HG03378 (cell line): ENCODE measurements at regions not wholly inside any gene's neighbourhood (a gene's known extent, or its start where the extent isn't known, plus 50 kb on each side); places are given as distances from the start of the nearest gene placed in this dataset.
"Not testable (repeated sequence)": the region's sequence is repeated elsewhere in the genome, so short reads cannot be mapped to it uniquely, and the experiment has no call there.

Experiments
- ATAC-seq: cut with Tn5 transposase; IDR thresholded peaks from one replicate; pipeline ENCODE4 v1.9.1; 2021; ENCODE audit warnings: mild to moderate bottlenecking, moderate library complexity; ENCODE audit not compliant: unreplicated experiment

- ATAC-seq: no peak
Observed at GRCh38 chr17:77036841-77037381, 103.9 kb upstream of the SEC14L1 start.

DNA sequence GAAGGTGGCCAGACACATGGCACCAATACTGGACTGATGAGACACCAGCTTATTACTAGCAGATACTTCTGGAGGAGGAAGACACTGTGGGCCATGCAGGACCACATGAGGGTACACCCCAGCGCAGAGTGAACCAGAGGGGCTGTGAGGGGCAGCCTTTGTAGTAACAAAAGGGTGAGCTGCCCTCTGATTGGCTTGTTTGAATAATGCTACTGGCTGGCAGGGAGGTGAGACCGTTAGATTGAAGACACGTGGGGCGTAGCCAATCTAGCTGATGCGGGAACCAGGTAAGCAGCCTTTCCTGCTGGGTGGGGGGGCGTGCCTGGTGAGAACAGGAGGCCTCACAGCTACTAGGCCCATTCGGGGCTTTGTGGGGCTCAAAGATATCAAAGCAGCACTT, 102.8 kb upstream of the SEC14L1 start:
- ATAC-seq: no peak

GRCh38 chr17:77038884-77039555, 101.7 kb upstream of the SEC14L1 start:
- ATAC-seq: no peak

GRCh38 chr17:77042476-77043231, 98.1 kb upstream of the SEC14L1 start:
- no peak for ATAC-seq

DNA sequence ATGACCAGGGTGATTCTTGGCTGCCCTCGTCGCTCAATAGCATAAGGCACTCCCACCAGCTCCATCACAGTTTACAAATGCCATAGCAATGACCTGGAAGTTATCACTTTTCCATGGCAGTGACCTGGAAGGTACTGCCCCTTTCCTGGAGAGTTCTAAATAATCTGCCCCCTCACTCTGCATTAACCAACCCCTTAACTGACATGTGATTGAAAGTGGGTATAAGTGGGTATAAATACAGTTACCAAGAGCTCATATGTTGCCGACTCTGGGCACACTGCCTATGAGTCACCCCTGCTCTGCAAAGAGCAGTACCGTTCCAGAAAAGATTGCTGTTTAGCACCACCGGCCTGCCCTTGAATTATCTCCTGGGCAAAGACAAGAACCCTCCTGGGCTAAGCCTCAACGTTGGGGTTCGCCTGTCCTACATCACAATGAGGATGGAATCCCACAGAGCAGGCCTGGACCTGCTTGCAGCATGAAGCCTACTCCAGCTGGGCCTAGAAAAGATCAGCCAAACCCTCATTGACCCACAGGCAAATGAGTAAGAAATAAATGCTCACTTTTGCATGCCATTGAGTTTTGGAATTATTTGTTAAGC, 95.2 kb upstream of the SEC14L1 start:
- no peak for ATAC-seq

- ATAC-seq: no peak
Observed at GRCh38 chr17:77049440-77049839, 91.3 kb upstream of the SEC14L1 start.

- ATAC-seq: not testable (repeated sequence)
Observed at GRCh38 chr17:77050901-77051300, 89.9 kb upstream of the SEC14L1 start.

- no peak for ATAC-seq
Observed at GRCh38 chr17:77054936-77055335, 85.8 kb upstream of the SEC14L1 start.

GRCh38 chr17:77055453-77055852, 85.3 kb upstream of the SEC14L1 start:
- ATAC-seq: no peak

GRCh38 chr17:77058016-77058415, 82.8 kb upstream of the SEC14L1 start:
- no peak for ATAC-seq

- no peak for ATAC-seq
Observed at GRCh38 chr17:77061669-77062068, 79.1 kb upstream of the SEC14L1 start.

DNA sequence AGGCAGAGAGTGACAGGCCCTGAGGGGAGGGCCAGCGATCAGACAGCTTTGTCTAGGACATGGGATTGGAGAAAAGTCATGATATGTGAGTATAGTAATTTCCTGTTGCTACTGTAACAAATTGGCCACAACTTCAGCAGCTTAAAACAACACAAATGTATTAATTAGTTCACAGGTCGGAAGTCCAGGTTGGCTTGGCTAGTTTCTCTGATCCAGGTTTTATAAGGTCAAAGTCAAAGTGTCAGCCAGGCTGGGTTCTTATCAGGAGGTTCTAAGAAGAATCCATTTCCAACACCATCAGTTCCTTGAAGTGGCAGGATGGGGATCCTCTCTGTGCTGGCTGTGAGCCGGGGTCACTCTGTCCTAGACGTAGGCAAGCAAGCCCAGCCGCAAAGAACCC, 76.2 kb upstream of the SEC14L1 start:
- ATAC-seq: no peak

- ATAC-seq: no peak
Observed at GRCh38 chr17:77066165-77066564, 74.6 kb upstream of the SEC14L1 start.

GRCh38 chr17:77066726-77067409, 73.9 kb upstream of the SEC14L1 start:
- not testable (repeated sequence) for ATAC-seq

DNA sequence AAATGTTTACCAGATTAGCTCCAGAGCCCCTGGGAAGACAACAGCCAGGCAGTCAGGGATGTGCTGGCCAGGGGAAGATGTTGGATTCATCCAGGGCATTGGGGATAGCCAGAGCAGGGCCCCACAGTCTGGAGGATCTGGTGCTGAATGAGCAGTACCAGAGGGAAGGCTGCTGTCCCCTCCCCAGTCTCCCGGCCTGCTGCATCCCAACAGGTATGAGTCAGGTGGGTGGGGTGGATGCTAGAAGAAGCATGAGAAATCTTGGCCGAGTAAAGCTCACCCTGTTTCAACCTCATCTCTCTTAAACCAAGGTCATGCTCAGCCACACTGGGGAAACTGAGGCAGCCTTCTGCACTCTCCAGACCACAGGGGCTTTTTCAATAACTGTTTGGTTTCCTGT, 71.9 kb upstream of the SEC14L1 start:
- no peak for ATAC-seq

DNA sequence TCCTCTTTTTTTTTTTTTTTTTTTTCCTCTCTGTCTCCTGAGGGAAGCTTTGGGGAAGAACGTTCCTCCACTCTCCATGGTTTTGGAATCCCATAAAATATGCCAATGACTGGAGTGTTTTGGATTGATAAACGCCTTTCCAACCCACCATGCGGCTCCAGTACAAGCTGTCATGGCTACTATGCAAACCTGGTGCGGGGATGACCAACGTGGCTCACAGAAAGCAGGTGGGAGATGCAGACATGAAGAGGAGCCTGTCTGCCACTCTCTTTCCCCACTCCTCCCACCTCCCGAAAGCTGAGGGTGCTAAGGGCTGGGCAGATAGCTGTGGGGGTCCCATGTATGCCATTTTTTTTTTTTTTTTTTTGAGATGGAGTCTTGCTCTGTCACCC, 69.9 kb upstream of the SEC14L1 start:
- ATAC-seq: no peak

DNA sequence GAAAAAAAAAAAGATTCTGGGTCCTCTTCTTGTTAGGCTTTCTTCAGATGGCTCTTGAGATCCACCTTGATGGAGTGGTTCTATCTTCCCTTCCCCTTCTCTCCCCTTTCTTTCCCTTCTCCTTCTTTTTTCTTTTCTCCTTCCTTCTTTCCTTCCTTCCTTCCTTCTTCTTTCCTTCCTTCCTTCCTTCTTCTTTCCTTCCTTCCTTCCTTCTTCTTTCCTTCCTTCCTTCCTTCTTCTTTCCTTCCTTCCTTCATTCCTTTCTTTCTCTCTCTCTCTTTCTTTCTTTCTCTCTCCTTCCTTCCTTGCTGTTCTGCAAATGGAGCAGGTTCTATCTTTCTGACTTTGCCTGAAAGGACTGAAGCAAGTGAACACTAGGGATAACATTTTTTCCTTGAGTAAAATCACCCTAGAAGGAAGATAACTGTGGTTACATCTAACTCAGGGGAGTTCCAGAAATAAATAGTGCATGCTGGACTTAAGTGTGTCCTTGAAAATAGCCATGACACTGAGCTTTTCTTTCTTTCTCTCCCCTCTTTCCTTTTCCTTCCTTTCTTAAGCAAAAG, 68.8 kb upstream of the SEC14L1 start:
- ATAC-seq: no peak

- no peak for ATAC-seq
Observed at GRCh38 chr17:77072670-77073069, 68.1 kb upstream of the SEC14L1 start.

GRCh38 chr17:77074681-77075080, 66.1 kb upstream of the SEC14L1 start:
- ATAC-seq: no peak

DNA sequence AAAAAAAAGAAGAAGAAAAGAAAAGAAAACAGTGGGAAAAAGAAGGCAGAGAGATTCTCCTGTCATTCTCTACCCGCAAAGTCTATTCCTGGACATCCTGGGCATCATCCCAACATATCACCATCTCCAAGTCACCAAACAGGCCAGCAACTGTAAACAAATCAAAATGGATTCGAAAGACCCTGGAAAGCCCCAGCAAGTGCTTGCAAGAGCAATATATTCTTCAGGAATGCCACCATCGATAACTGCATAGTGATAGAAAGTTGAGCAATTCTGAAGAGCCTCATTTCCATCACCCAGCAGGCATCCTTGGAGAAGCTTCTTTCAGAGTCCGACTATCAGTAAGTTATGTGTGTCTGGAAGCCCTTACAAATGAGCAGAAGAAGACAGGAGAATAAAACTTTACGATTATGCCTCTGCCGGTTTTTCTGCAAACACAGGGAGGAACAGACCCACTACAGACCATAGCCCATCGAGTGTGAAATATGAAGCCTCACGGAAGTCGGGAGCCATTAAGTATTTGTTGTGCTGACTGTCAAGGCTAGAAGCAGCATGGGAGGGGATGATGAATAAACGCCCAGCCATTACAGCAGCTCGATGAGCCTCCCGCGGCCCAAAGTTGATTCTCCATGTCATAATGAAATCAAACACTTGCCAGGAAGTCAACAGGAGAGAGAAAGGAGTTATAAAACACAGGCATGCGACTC, 64.5 kb upstream of the SEC14L1 start:
- no peak for ATAC-seq
